ENCODE measurements at regions not wholly inside any gene's neighbourhood (a gene's known extent, or its start where the extent isn't known, plus 50 kb on each side); places are given as distances from the start of the nearest gene placed in this dataset.

- TF ChIP-seq CTCF (IDR thresholded peaks at IDR 0.05; ENCODE audit: control insufficient read depth, extremely low read depth, insufficient read depth) = no peak
- H3K4me3 ChIP-seq (ENCODE audit: low read depth, low read length) = no peak overlapping the region
- no peak for DNase-seq (ENCODE audit: low read depth)
These were observed 80.4 kb upstream of the LRIG1 start for GRCh38 chr3:66581256-66581655.

DNA sequence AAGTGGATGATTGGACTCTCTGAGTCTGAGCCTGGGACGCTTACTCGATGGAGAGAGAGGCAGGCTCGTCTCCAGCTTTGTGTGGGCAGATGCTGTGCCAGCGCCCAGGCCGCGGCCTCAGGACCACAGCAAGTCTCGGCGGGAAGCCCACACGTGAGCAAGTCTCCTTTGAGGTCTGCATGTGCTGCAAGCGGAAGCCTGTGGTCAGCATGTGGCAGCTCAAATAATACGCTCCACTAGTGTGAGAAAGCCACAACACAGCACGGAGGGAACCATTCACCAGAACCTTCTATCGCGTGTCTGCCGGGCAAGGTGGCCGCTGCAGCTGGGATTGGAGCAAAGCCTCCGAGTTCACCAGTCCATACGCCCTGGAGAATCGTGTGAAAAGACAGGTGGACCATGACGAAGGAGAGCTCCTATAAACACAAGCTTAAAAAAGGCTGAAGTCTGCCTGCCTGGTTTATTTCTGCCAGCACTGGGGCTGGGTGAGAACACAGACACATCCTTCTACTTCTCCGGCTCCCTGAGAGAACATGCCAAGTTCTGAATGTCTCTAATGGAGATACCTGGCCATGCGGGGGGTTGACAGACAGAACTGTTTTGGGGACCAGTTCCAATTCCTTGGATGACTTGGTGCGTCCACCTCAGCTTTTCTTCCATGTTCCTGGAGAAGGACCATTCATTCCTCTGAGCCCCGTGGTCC lies 82.0 kb upstream of the LRIG1 start:
- no peak overlapping the region for H3K4me3 ChIP-seq (ENCODE audit: low read depth, low read length)
- no peak for DNase-seq (ENCODE audit: low read depth)
- TF ChIP-seq CTCF (IDR thresholded peaks at IDR 0.05; ENCODE audit: control insufficient read depth, extremely low read depth, insufficient read depth) = no peak

DNA sequence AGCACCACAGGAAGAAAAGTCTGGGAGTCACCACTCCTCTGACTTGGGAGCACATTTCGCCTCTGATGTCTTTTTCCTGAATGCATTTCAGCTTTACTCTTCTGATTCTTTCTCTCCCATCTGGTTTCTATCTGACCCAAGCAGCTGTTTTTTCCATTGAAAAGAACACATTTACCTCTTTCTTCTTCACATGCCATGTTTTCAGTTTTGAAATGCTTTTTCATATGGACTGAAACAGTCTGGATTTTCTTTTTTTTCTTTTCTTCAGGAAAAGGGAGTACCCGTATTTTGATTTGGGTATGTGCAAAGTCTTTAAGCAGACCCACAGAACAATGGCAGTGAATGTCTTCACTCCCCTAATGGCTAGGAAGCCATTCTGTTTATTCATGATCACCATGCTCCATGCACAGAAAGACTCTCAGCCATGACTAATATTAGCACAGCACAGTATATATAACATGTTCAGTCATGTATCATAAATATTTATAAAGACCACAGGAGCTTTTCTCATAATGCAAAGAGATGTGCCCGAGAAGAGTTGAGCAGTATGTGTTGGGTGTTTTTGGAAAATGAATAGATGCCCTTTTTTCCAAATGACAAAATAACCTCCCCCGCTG lies 82.7 kb upstream of the LRIG1 start:
- TF ChIP-seq CTCF (IDR thresholded peaks at IDR 0.05; ENCODE audit: control insufficient read depth, extremely low read depth, insufficient read depth) = no peak

DNA sequence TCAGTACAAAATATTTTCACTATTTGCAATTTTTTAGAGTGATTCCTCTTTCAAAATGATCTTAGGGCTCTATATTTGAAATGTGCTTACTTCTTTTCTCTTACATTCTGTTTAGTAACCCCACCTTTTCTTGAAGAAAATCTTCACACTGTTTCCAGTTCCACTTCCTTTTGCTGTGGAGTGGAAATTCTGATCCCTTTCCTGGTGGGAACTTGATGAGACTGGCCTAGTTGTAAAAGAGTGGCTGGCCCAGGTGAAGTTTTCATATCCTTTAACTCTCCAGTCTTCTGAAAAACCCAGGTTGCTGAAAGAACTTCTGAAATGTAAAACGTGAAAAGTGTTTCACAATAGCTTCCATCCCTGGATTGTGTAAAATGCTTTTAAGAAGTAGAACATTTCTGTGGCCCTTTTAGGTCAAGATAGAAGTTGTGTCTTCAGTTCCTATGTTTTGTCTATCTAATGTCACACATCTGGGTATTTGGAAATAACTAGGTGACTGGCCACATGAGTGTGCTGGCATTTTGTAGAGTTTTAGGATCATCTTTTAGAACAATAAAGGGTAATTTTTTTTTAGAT lies 84.8 kb upstream of the LRIG1 start:
- DNase-seq (ENCODE audit: low read depth) = no peak
- no peak for TF ChIP-seq CTCF (IDR thresholded peaks at IDR 0.05; ENCODE audit: control insufficient read depth, extremely low read depth, insufficient read depth)
- no peak overlapping the region for H3K4me3 ChIP-seq (ENCODE audit: low read depth, low read length)

More for the DNA sequence above, 82.7 kb upstream of the LRIG1 start:
- no peak for DNase-seq (ENCODE audit: low read depth)
- no peak overlapping the region for H3K4me3 ChIP-seq (ENCODE audit: low read depth, low read length)

DNA sequence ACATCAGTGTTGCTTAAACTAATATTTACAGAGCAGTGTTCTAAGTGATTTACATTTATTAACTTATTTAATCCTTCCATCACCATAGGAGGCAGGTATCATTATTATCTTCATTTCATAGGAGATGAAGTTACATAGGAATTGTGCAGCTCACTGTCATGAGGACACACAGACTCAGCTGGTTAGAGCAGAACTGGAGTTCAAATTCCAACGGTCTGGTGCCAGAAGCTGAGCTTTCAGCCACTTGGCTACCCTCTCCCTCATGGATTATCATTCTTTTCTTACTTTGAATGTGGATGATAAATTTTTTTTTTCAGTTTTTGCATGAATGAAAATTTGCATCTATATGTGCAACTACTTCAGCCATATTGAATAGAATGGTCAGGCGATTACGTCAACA lies 86.0 kb upstream of the LRIG1 start:
- TF ChIP-seq CTCF (IDR thresholded peaks at IDR 0.05; ENCODE audit: control insufficient read depth, extremely low read depth, insufficient read depth) = no peak
- no peak overlapping the region for H3K4me3 ChIP-seq (ENCODE audit: low read depth, low read length)

GRCh38 chr3:66588340-66588847 lies 87.6 kb upstream of the LRIG1 start:
- H3K4me3 ChIP-seq (ENCODE audit: low read depth, low read length) = no peak overlapping the region
- no peak for TF ChIP-seq CTCF (IDR thresholded peaks at IDR 0.05; ENCODE audit: control insufficient read depth, extremely low read depth, insufficient read depth)
- no peak for DNase-seq (ENCODE audit: low read depth)

More for the DNA sequence above, 86.0 kb upstream of the LRIG1 start:
- DNase-seq (ENCODE audit: low read depth) = no peak

Data from LNCaP clone FGC (cell line).